SJSA1 (cell line): ENCODE measurements at regions not wholly inside any gene's neighbourhood (a gene's known extent, or its start where the extent isn't known, plus 50 kb on each side); places are given as distances from the start of the nearest gene placed in this dataset.
"Not testable (repeated sequence)": the region's sequence is repeated elsewhere in the genome, so short reads cannot be mapped to it uniquely, and the experiment has no call there.

Experiments used
- DNase-seq, 2 experiments: peaks; one replicate each; pipeline ENCODE4 v3.0.0-alpha.2; 2015 to 2020; ENCODE audit warnings: low spot score in 2 of 2, low read depth in 1 of 2
- H3K27ac ChIP-seq: fragments of 250-450 bp; sonication (Bioruptor Pico); 2 replicates; pipeline ENCODE4 v1.5.1; 2020; ENCODE audit warnings: mild to moderate bottlenecking, moderate library complexity
- H3K27me3 ChIP-seq: fragments of 250-450 bp; sonication (Bioruptor Pico); replicated peaks from 2 replicates; pipeline ENCODE4 v1.5.1; 2020; ENCODE audit warnings: mild to moderate bottlenecking, moderate library complexity
- H3K36me3 ChIP-seq: fragments of 250-450 bp; sonication (Bioruptor Pico); 2 replicates; pipeline ENCODE4 v1.5.1; 2020; ENCODE audit warnings: mild to moderate bottlenecking
- H3K4me1 ChIP-seq: fragments of 250-450 bp; sonication (Bioruptor Pico); replicated peaks from 2 replicates; pipeline ENCODE4 v1.6.1; 2021; ENCODE audit warnings: mild to moderate bottlenecking
- H3K4me3 ChIP-seq: fragments of 250-450 bp; sonication (Bioruptor Pico); 2 replicates; pipeline ENCODE4 v1.5.1; 2020; ENCODE audit warnings: mild to moderate bottlenecking
- H3K9me3 ChIP-seq: fragments of 250-450 bp; sonication (Bioruptor Pico); replicated peaks from 2 replicates; pipeline ENCODE4 v1.5.1; 2020; ENCODE audit warnings: mild to moderate bottlenecking

GRCh38 chr12:13924286-13924685 is 57.1 kb downstream of the GRIN2B start:
- no peak overlapping the region for H3K4me3 ChIP-seq
- H3K4me1 ChIP-seq, result no peaks in the 10 kb centered on the region
- DNase-seq, result no peak
- no peaks in the 10 kb centered on the region for H3K9me3 ChIP-seq
- H3K27ac ChIP-seq, result no peak overlapping the region
- no peaks in the 10 kb centered on the region for H3K36me3 ChIP-seq
- H3K27me3 ChIP-seq, result 0 out of 2 replicates have a peak, but pooled peaks cover 3% of the 10 kb centered on the region

DNA sequence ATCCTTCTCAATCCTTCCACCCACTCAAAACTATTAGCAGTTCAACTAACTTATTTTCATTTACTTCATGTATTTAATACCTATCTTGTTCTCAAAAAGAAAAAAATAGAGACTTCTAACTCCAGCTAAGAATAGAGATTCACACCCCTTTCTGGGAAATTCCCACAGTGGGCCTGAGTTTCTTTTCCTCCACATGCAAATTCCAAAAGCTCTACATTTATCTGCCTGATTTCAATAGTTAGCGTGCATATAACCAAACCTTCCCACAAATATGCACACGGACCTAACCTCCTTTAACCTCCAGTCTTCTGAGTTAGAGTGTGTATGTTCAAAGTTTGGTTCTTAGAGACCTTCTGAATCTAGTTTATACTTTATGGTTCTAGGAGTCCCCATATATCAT is 62.5 kb downstream of the GRIN2B start:
- no peak for DNase-seq
- Histone ChIP-seq H3K36me3 (no peaks in the 10 kb centered on the region), H3K27ac (no peak overlapping the region)

DNA sequence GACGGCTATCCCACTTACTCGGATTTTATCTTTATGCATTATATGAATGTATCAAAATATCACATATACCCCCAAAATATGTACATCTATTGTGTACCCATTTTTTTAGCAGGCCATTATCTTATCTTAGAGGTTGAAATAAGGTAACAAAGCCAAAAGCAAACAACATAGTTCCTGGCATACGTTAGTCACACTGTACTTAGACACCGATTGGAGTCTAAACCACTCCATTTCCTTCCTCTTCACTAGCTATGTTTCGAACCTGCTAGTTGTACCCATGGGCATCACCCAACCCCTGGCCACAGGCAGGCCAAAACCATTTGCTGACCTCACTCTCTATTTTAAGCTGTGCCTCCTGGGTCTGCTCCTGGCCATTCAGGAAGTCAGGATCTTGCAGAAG is 66.3 kb downstream of the GRIN2B start:
- H3K4me3 ChIP-seq, result no peak overlapping the region

More for the DNA sequence above, 62.5 kb downstream of the GRIN2B start:
- Histone ChIP-seq H3K4me1 (no peaks in the 10 kb centered on the region), H3K9me3 (no peaks in the 10 kb centered on the region), H3K4me3 (no peak overlapping the region), H3K27me3 (no peaks in the 10 kb centered on the region)

DNA sequence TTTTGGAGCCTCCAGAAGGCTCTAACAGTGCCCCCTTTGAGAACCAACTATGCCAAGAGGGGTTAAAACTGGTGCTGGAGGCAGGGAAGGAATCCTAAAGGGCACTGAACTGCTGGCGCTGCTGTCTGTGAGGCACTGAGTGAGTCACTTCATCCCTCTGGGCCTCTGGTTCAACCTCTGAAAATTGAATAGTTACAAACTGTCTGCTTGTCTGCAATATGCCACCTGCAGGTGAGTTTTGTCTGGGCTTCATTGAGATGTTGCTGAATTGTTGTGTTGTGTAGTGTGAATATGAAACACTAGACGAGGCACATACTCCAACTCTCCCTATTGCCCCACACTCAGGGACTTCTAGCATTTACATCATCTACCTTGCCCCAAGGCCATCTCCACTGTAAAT is 68.0 kb downstream of the GRIN2B start:
- Histone ChIP-seq H3K4me3 (no peak overlapping the region), H3K36me3 (no peaks in the 10 kb centered on the region), H3K9me3 (no peaks in the 10 kb centered on the region), H3K27me3 (no peaks in the 10 kb centered on the region; the same call in 1 of the 2 replicates), H3K4me1 (no peaks in the 10 kb centered on the region), H3K27ac (no peak overlapping the region)
- DNase-seq, result no peak

More for the DNA sequence above, 66.3 kb downstream of the GRIN2B start:
- no peak overlapping the region for H3K27ac ChIP-seq
- no peaks in the 10 kb centered on the region for H3K4me1 ChIP-seq
- H3K9me3 ChIP-seq, result no peaks in the 10 kb centered on the region
- H3K27me3 ChIP-seq, result no peaks in the 10 kb centered on the region
- no peak for DNase-seq
- no peaks in the 10 kb centered on the region for H3K36me3 ChIP-seq

DNA sequence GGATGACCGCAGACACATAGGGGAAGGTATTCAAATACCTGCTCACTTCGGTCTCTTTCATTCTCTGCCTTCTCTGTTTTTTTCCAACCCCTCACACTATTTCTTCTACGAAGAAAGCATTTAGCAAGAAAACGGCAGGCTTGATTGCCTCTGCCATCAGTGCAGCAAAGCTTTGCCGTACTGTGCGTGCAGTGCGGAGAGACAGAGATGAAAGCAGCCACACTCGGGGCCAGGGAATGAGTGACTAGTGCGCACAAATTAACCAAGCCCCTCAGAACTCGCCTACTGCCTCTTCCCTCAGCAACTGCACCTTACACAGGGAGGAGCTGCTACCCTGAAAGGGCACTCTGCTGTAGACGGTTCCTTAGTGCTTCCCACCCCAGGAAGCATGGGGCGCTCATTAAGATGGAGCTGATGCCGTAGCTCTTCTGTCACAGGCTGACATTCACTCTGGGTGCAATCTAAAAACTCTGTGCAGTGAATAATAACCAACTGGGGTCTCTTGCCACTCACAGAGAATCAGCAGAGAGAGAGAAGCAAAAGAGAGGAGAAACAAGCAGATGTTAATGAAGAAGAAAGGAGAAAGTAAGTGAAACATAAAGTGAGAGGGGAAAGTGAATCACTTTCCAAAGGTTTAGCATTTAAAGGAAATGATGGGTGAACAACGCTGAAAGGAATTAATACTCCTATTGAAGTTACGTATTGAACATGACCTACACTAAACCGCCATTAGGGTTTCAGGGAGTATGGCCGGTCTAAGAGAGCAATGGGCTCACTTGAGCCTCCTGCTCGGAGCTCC is 69.4 kb downstream of the GRIN2B start:
- DNase-seq, result no peak
- Histone ChIP-seq H3K4me3 (no peak overlapping the region), H3K27me3 (no peaks in the 10 kb centered on the region; the same call in 1 of the 2 replicates), H3K27ac (no peak overlapping the region), H3K4me1 (no peaks in the 10 kb centered on the region), H3K9me3 (no peaks in the 10 kb centered on the region), H3K36me3 (no peaks in the 10 kb centered on the region)

DNA sequence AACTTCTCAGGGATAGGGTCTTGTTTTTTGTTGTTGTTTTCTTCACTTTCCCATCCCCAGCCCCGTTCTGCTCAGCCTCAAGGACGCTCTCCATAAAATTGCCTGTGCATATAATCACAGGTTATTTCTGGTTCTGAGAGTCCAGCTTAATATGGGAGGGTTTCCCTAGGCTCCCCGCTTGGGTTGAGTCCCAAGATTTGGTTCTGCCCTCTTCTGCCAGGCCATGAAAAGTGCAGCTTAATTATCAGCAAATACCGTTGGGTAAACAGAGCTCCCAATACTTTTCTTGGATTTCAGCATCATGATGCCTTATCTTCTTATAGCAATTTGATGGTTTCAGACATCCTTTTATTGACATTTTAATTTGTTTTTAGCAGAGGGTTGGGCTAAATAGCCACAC is 75.6 kb downstream of the GRIN2B start:
- Histone ChIP-seq H3K27ac (no peak overlapping the region), H3K27me3 (peaks cover 3% of the 10 kb centered on the region), H3K4me1 (no peaks in the 10 kb centered on the region), H3K36me3 (no peaks in the 10 kb centered on the region), H3K9me3 (no peaks in the 10 kb centered on the region), H3K4me3 (no peak overlapping the region)
- DNase-seq, result no peak

GRCh38 chr12:13900718-13901117 is 80.7 kb downstream of the GRIN2B start:
- DNase-seq, result no peak
- Histone ChIP-seq H3K4me1 (no peaks in the 10 kb centered on the region), H3K36me3 (no peaks in the 10 kb centered on the region), H3K4me3 (no peak overlapping the region), H3K9me3 (no peaks in the 10 kb centered on the region), H3K27me3 (peaks cover under 1% of the 10 kb centered on the region; the same call in 1 of the 2 replicates), H3K27ac (no peak overlapping the region)

DNA sequence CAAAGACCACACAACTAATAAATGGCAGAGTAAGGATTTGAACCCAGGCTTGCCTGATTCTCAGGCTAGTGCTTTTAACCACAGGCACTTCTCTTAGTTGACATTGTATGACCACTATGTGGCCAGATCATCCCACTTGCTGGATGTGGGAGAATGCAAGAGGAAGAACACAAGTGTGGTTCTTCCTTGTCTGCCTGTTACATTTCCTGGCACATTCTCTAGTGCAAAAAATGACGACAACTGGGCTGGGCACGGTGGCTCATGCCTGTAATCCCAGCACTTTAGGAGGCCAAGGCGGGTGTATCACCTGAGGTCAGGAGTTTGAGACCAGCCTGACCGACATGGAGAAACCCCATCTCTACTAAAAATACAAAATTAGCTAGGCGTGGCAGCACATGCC is 83.0 kb downstream of the GRIN2B start:
- not testable (repeated sequence) for DNase-seq, H3K4me3 ChIP-seq, H3K27ac ChIP-seq, H3K36me3 ChIP-seq, H3K4me1 ChIP-seq, H3K9me3 ChIP-seq
- peaks cover 11% of the 10 kb centered on the region for H3K27me3 ChIP-seq

- Histone ChIP-seq H3K36me3 (no peaks in the 10 kb centered on the region), H3K4me1 (no peaks in the 10 kb centered on the region), H3K27me3 (peaks cover 11% of the 10 kb centered on the region), H3K9me3 (no peaks in the 10 kb centered on the region), H3K27ac (no peak overlapping the region), H3K4me3 (no peak overlapping the region)
- no peak for DNase-seq
These were observed 83.6 kb downstream of the GRIN2B start for GRCh38 chr12:13897811-13898210.

- Histone ChIP-seq H3K36me3 (no peaks in the 10 kb centered on the region), H3K4me1 (no peaks in the 10 kb centered on the region), H3K9me3 (no peaks in the 10 kb centered on the region), H3K27ac (no peak overlapping the region), H3K27me3 (peaks cover 11% of the 10 kb centered on the region), H3K4me3 (no peak overlapping the region)
- no peak for DNase-seq
These were observed 85.3 kb downstream of the GRIN2B start for GRCh38 chr12:13896063-13896626.

DNA sequence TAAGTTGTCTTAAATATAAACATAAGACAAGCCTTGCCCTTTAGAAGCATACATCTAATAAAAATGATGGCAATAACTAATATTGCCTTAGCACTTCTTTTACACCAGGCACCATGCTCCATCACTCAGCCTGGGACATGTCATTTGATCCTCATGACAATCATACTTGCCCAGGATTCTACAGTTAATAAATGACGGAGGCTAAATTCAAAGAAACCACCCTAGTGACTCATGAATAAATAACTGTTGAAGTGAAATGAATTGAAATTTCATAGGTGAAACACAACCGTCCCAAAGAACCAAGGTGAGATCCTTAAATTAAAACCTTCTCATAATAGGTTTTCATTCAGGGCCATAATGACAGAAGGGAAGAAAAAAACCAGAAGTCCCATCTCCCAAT is 89.5 kb downstream of the GRIN2B start:
- H3K27me3 ChIP-seq, result peaks cover 11% of the 10 kb centered on the region
- no peak overlapping the region for H3K4me3 ChIP-seq
- H3K9me3 ChIP-seq, result no peaks in the 10 kb centered on the region
- no peaks in the 10 kb centered on the region for H3K36me3 ChIP-seq
- H3K4me1 ChIP-seq, result no peaks in the 10 kb centered on the region
- no peak for DNase-seq
- no peak overlapping the region for H3K27ac ChIP-seq

GRCh38 chr12:13890943-13891342 is 90.5 kb downstream of the GRIN2B start:
- Histone ChIP-seq H3K9me3 (no peaks in the 10 kb centered on the region), H3K4me3 (no peak overlapping the region), H3K27ac (no peak overlapping the region), H3K4me1 (no peaks in the 10 kb centered on the region), H3K36me3 (no peaks in the 10 kb centered on the region), H3K27me3 (peaks cover 14% of the 10 kb centered on the region)
- DNase-seq, result no peak

- Histone ChIP-seq H3K4me1 (no peaks in the 10 kb centered on the region), H3K36me3 (no peaks in the 10 kb centered on the region), H3K27ac (no peak overlapping the region), H3K27me3 (0 out of 2 replicates have a peak, but pooled peaks cover 4% of the 10 kb centered on the region), H3K9me3 (no peaks in the 10 kb centered on the region), H3K4me3 (no peak overlapping the region)
- DNase-seq, result no peak
These were observed 93.5 kb downstream of the GRIN2B start for GRCh38 chr12:13887779-13888388.

- no peak for DNase-seq
- H3K4me1 ChIP-seq, result no peaks in the 10 kb centered on the region
- H3K27ac ChIP-seq, result no peak overlapping the region
- H3K4me3 ChIP-seq, result no peak overlapping the region
- H3K27me3 ChIP-seq, result 0 out of 2 replicates have a peak, but pooled peaks cover 4% of the 10 kb centered on the region
- no peaks in the 10 kb centered on the region for H3K36me3 ChIP-seq
- H3K9me3 ChIP-seq, result no peaks in the 10 kb centered on the region
These were observed 99.2 kb downstream of the GRIN2B start for GRCh38 chr12:13882176-13882575.
